ENCODE measurements at regions not wholly inside any gene's neighbourhood (a gene's known extent, or its start where the extent isn't known, plus 50 kb on each side); places are given as distances from the start of the nearest gene placed in this dataset.

- DNase-seq (ENCODE audit: low spot score) = no peak
Observed at GRCh38 chr1:98201666-98202081, 280.8 kb upstream of the DPYD start.

GRCh38 chr1:98197356-98197755 is 276.5 kb upstream of the DPYD start:
- no peak for DNase-seq (ENCODE audit: low spot score)

- no peak for DNase-seq (ENCODE audit: low spot score)
Observed at GRCh38 chr1:98196012-98196411, 275.2 kb upstream of the DPYD start.

- DNase-seq (ENCODE audit: low spot score) = no peak
Observed at GRCh38 chr1:98188774-98189173, 267.9 kb upstream of the DPYD start.

- DNase-seq (ENCODE audit: low spot score) = no peak
Observed at GRCh38 chr1:98184856-98185255, 264.0 kb upstream of the DPYD start.

- DNase-seq (ENCODE audit: low spot score) = no peak
Observed at GRCh38 chr1:98181036-98181764, 260.4 kb upstream of the DPYD start.

- DNase-seq (ENCODE audit: low spot score) = no peak
Observed at GRCh38 chr1:98179151-98179773, 258.4 kb upstream of the DPYD start.

GRCh38 chr1:98177751-98178150 is 256.9 kb upstream of the DPYD start:
- no peak for DNase-seq (ENCODE audit: low spot score)

- DNase-seq (ENCODE audit: low spot score) = no peak
Observed at GRCh38 chr1:98176936-98177335, 256.1 kb upstream of the DPYD start.

GRCh38 chr1:98176414-98176813 is 255.6 kb upstream of the DPYD start:
- DNase-seq (ENCODE audit: low spot score) = no peak

GRCh38 chr1:98172578-98172977 is 251.7 kb upstream of the DPYD start:
- DNase-seq (ENCODE audit: low spot score) = no peak

GRCh38 chr1:98172022-98172421 is 251.2 kb upstream of the DPYD start:
- no peak for DNase-seq (ENCODE audit: low spot score)

GRCh38 chr1:98164509-98164908 is 243.7 kb upstream of the DPYD start:
- no peak for DNase-seq (ENCODE audit: low spot score)

GRCh38 chr1:98157524-98158313 is 236.9 kb upstream of the DPYD start:
- no peak for DNase-seq (ENCODE audit: low spot score)

GRCh38 chr1:98147280-98147679 is 226.4 kb upstream of the DPYD start:
- DNase-seq (ENCODE audit: low spot score) = no peak

- DNase-seq (ENCODE audit: low spot score) = no peak
Observed at GRCh38 chr1:98145655-98146054, 224.8 kb upstream of the DPYD start.

GRCh38 chr1:98143403-98143802 is 222.6 kb upstream of the DPYD start:
- DNase-seq (ENCODE audit: low spot score) = no peak

GRCh38 chr1:98133131-98133530 is 212.3 kb upstream of the DPYD start:
- no peak for DNase-seq (ENCODE audit: low spot score)

GRCh38 chr1:98130408-98130807 is 209.6 kb upstream of the DPYD start:
- no peak for DNase-seq (ENCODE audit: low spot score)

GRCh38 chr1:98129491-98129890 is 208.7 kb upstream of the DPYD start:
- no peak for DNase-seq (ENCODE audit: low spot score)

GRCh38 chr1:98126740-98127139 is 205.9 kb upstream of the DPYD start:
- DNase-seq (ENCODE audit: low spot score) = no peak

- no peak for DNase-seq (ENCODE audit: low spot score)
Observed at GRCh38 chr1:98121646-98122045, 200.8 kb upstream of the DPYD start.

GRCh38 chr1:98119796-98120195 is 199.0 kb upstream of the DPYD start:
- no peak for DNase-seq (ENCODE audit: low spot score)
